Esophagus squamous epithelium (tissue), 5 donors: ENCODE measurements at regions not wholly inside any gene's neighbourhood (a gene's known extent, or its start where the extent isn't known, plus 50 kb on each side); places are given as distances from the start of the nearest gene placed in this dataset.

Experiments
- DNase-seq: peaks from one replicate; lab custom pipeline; 2025; lab: John Stamatoyannopoulos, UW
- H3K27ac ChIP-seq, 4 donors: fragments of 200-600 bp; sonication (generic); one replicate each; pipeline ENCODE4 v1.5.1; 2016 to 2019; ENCODE audit warnings: mild to moderate bottlenecking in 1 of 4
- H3K27me3 ChIP-seq, 4 donors: fragments of 200-600 bp; sonication (generic); 1 replicate in 3 of 4; 2 replicates in 1 of 4; pipeline versions ENCODE4 v1.5.1 to v1.6.0; 2017 to 2021; ENCODE audit warnings: antibody characterized with exemption in 1 of 4
- H3K36me3 ChIP-seq, 3 donors: fragments of 200-600 bp; sonication (generic); one replicate each; pipeline ENCODE4 v1.5.1; 2016 to 2019
- H3K4me1 ChIP-seq, 3 donors: fragments of 200-600 bp; sonication (generic); one replicate each; pipeline ENCODE4 v1.5.1; 2017 to 2019
- H3K4me3 ChIP-seq, 4 donors: fragments of 200-600 bp; sonication (generic); 1 replicate in 3 of 4; 2 replicates in 1 of 4; pipeline ENCODE4 v1.5.1; 2016 to 2019; ENCODE audit warnings: mild to moderate bottlenecking in 2 of 4, moderate library complexity in 1 of 4
- H3K9me3 ChIP-seq, 3 donors: fragments of 200-600 bp; sonication (generic); one replicate each; pipeline ENCODE4 v1.5.1; 2016 to 2019
- CTCF ChIP-seq, 6 experiments: fragments of 450-650 bp in 4 of 6; fragments of 200-600 bp in 2 of 6; sonication (generic) in 2 of 6; IDR thresholded peaks; one replicate each; pipeline ENCODE4 v1.5.1; 2016 to 2019; ENCODE audit warnings: antibody characterized with exemption in 6 of 6, mild to moderate bottlenecking in 4 of 6, moderate library complexity in 4 of 6
- POLR2A ChIP-seq, 4 donors: fragments of 450-650 bp; IDR thresholded peaks; one replicate each; pipeline ENCODE4 v1.6.1; 2017; ENCODE audit warnings: antibody characterized with exemption in 4 of 4, mild to moderate bottlenecking in 4 of 4, moderate library complexity in 3 of 4
- WGBS, 2 donors: methylation state at CpG; one replicate each; pipeline ENCODE4 v1.1.5; 2018; 5-methylcytosine and 5-hydroxymethylcytosine counted together
- intact Hi-C: fragments of 100-400 bp; cut with DNase I; formaldehyde crosslinking; loops from one replicate; pipeline ENCODE4 v1.15.0; 2022
- donor health status: DM: yes; HTN: yes; CAD: no.

- no peaks in the 10 kb centered on the region for H3K27me3 ChIP-seq
- TF ChIP-seq POLR2A (IDR thresholded peaks at IDR 0.05) (no peak), CTCF (IDR thresholded peaks at IDR 0.05) (no peak)
- H3K9me3 ChIP-seq = no peaks in the 10 kb centered on the region
- peaks cover 0 to 11% (median 0%) of the 10 kb centered on the region in 3 donors for H3K4me1 ChIP-seq
- H3K4me3 ChIP-seq = no peak overlapping the region
- DNase-seq = no peak
- 5 to 23% methylated on average over 1 of the region's 1 CpG for WGBS, 2 donors
- H3K36me3 ChIP-seq = no peaks in the 10 kb centered on the region
- intact Hi-C loops = no loop called here
- no peak overlapping the region for H3K27ac ChIP-seq
Observed at GRCh38 chr6:100175814-100176310, 181.8 kb upstream of the MCHR2 start.

- TF ChIP-seq POLR2A (IDR thresholded peaks at IDR 0.05) (no peak), CTCF (IDR thresholded peaks at IDR 0.05) (no peak)
- DNase-seq = no peak
- H3K4me3 ChIP-seq = no peak overlapping the region
- intact Hi-C loops = no loop called here
- H3K4me1 ChIP-seq = peaks cover 0 to 11% (median 0%) of the 10 kb centered on the region in 3 donors
- no peaks in the 10 kb centered on the region for H3K9me3 ChIP-seq
- 92 to 94% methylated on average over 1 of the region's 1 CpG for WGBS, 2 donors
- H3K36me3 ChIP-seq = no peaks in the 10 kb centered on the region
- no peaks in the 10 kb centered on the region for H3K27me3 ChIP-seq
- no peak overlapping the region for H3K27ac ChIP-seq
Observed at GRCh38 chr6:100173211-100173610, 179.2 kb upstream of the MCHR2 start.

GRCh38 chr6:100172322-100172713 is 178.3 kb upstream of the MCHR2 start:
- intact Hi-C loops = no loop called here
- Histone ChIP-seq H3K27me3 (no peaks in the 10 kb centered on the region), H3K4me3 (no peak overlapping the region), H3K9me3 (no peaks in the 10 kb centered on the region), H3K4me1 (peaks cover 0 to 11% (median 0%) of the 10 kb centered on the region in 3 donors), H3K27ac (no peak overlapping the region), H3K36me3 (no peaks in the 10 kb centered on the region)
- no peak for DNase-seq
- TF ChIP-seq POLR2A (IDR thresholded peaks at IDR 0.05) (no peak), CTCF (IDR thresholded peaks at IDR 0.05) (no peak)
- WGBS, 2 donors = 70 to 75% methylated on average over 3 of the region's 3 CpGs

- Histone ChIP-seq H3K27me3 (no peaks in the 10 kb centered on the region), H3K9me3 (no peaks in the 10 kb centered on the region), H3K4me1 (peaks cover 0 to 11% (median 0%) of the 10 kb centered on the region in 3 donors), H3K27ac (no peak overlapping the region), H3K4me3 (no peak overlapping the region), H3K36me3 (no peaks in the 10 kb centered on the region)
- TF ChIP-seq CTCF (IDR thresholded peaks at IDR 0.05) (no peak), POLR2A (IDR thresholded peaks at IDR 0.05) (no peak)
- no peak for DNase-seq
- WGBS, 2 donors = 47 to 49% methylated on average over 4 of the region's 4 CpGs
- intact Hi-C loops = no loop called here
Observed at GRCh38 chr6:100171533-100172321, 177.7 kb upstream of the MCHR2 start.

GRCh38 chr6:100168148-100168547 is 174.1 kb upstream of the MCHR2 start:
- no peak overlapping the region for H3K4me3 ChIP-seq
- DNase-seq = no peak
- 38 to 51% methylated on average over 3 of the region's 3 CpGs for WGBS, 2 donors
- H3K27me3 ChIP-seq = peaks cover 0 to under 1% (median 0%) of the 10 kb centered on the region in 4 donors
- no peak for TF ChIP-seq CTCF (IDR thresholded peaks at IDR 0.05)
- no peak for TF ChIP-seq POLR2A (IDR thresholded peaks at IDR 0.05)
- no peaks in the 10 kb centered on the region for H3K9me3 ChIP-seq
- no peaks in the 10 kb centered on the region for H3K36me3 ChIP-seq
- intact Hi-C loops = no loop called here
- no peak overlapping the region for H3K27ac ChIP-seq
- no peaks in the 10 kb centered on the region for H3K4me1 ChIP-seq
